Activated CD8-positive, alpha-beta memory T cell treated with anti-CD3 and anti-CD28 coated beads for 48 hours (primary cell): ENCODE measurements at regions not wholly inside any gene's neighbourhood (a gene's known extent, or its start where the extent isn't known, plus 50 kb on each side); places are given as distances from the start of the nearest gene placed in this dataset.

Source experiments
- DNase-seq, 3 experiments: peaks; one replicate each; pipeline ENCODE4 v3.0.0-alpha.2; 2020; ENCODE audit warnings: low read depth in 2 of 3, low spot score in 2 of 3

- no peak for DNase-seq
These were observed 203.0 kb upstream of the CD96 start for GRCh38 chr3:111339017-111339416.

GRCh38 chr3:111351334-111351733, 190.7 kb upstream of the CD96 start:
- DNase-seq, result no peak

GRCh38 chr3:111352585-111352984, 189.4 kb upstream of the CD96 start:
- no peak for DNase-seq

- DNase-seq, result no peak
These were observed 182.6 kb upstream of the CD96 start for GRCh38 chr3:111359261-111360030.

- no peak for DNase-seq
These were observed 179.5 kb upstream of the CD96 start for GRCh38 chr3:111362381-111363009.

GRCh38 chr3:111366515-111366914, 175.5 kb upstream of the CD96 start:
- DNase-seq, result no peak

GRCh38 chr3:111368056-111368455, 173.9 kb upstream of the CD96 start:
- DNase-seq, result no peak

- no peak for DNase-seq
These were observed 172.0 kb upstream of the CD96 start for GRCh38 chr3:111369958-111370357.

- DNase-seq, result no peak
These were observed 168.8 kb upstream of the CD96 start for GRCh38 chr3:111373239-111373638.

- DNase-seq, result no peak
These were observed 168.1 kb upstream of the CD96 start for GRCh38 chr3:111373861-111374260.

GRCh38 chr3:111385971-111386495, 156.0 kb upstream of the CD96 start:
- no peak for DNase-seq

GRCh38 chr3:111392894-111393398, 149.1 kb upstream of the CD96 start:
- DNase-seq, result peak in 1 of 3 experiments; percentile 4

- no peak for DNase-seq
These were observed 129.3 kb upstream of the CD96 start for GRCh38 chr3:111412656-111413055.

- no peak for DNase-seq
These were observed 127.5 kb upstream of the CD96 start for GRCh38 chr3:111414531-111414930.

GRCh38 chr3:111415018-111415417, 127.0 kb upstream of the CD96 start:
- DNase-seq, result no peak

- DNase-seq, result no peak
These were observed 123.6 kb upstream of the CD96 start for GRCh38 chr3:111418391-111418790.

- no peak for DNase-seq
These were observed 113.7 kb upstream of the CD96 start for GRCh38 chr3:111428301-111428700.

- no peak for DNase-seq
These were observed 106.9 kb upstream of the CD96 start for GRCh38 chr3:111434941-111435622.

- no peak for DNase-seq
These were observed 103.7 kb upstream of the CD96 start for GRCh38 chr3:111438283-111438682.

GRCh38 chr3:111454551-111454950, 87.4 kb upstream of the CD96 start:
- no peak for DNase-seq

- DNase-seq, result no peak
These were observed 76.8 kb upstream of the CD96 start for GRCh38 chr3:111465081-111465670.
